EL (cell line): ENCODE measurements at regions not wholly inside any gene's neighbourhood (a gene's known extent, or its start where the extent isn't known, plus 50 kb on each side); places are given as distances from the start of the nearest gene placed in this dataset.

Source experiments
- DNase-seq: peaks from one replicate; pipeline ENCODE4 v3.0.0-alpha.2; 2016

- no peak for DNase-seq
Measured at GRCh38 chr12:19963972-19964371, 404.4 kb upstream of the PDE3A start.

- DNase-seq = peak; percentile 51
Measured at GRCh38 chr12:19964549-19964948, 403.8 kb upstream of the PDE3A start.

- DNase-seq = no peak
Measured at GRCh38 chr12:19965196-19966038, 402.9 kb upstream of the PDE3A start.

GRCh38 chr12:19967001-19967400 lies 401.3 kb upstream of the PDE3A start:
- no peak for DNase-seq

GRCh38 chr12:19967431-19967830 lies 400.9 kb upstream of the PDE3A start:
- DNase-seq = peak; percentile 93

- peak; percentile 92 for DNase-seq
Measured at GRCh38 chr12:19970116-19970515, 398.2 kb upstream of the PDE3A start.

GRCh38 chr12:19970821-19971220 lies 397.5 kb upstream of the PDE3A start:
- DNase-seq = no peak

GRCh38 chr12:19971361-19972280 lies 396.7 kb upstream of the PDE3A start:
- no peak for DNase-seq

GRCh38 chr12:19972325-19973288 lies 395.7 kb upstream of the PDE3A start:
- no peak for DNase-seq

- peak; percentile 95 for DNase-seq
Measured at GRCh38 chr12:19978193-19978592, 390.1 kb upstream of the PDE3A start.

- DNase-seq = no peak
Measured at GRCh38 chr12:19979584-19979983, 388.8 kb upstream of the PDE3A start.

GRCh38 chr12:19981944-19982343 lies 386.4 kb upstream of the PDE3A start:
- DNase-seq = no peak

GRCh38 chr12:19988001-19988400 lies 380.3 kb upstream of the PDE3A start:
- no peak for DNase-seq

GRCh38 chr12:19988459-19988873 lies 379.9 kb upstream of the PDE3A start:
- no peak for DNase-seq

- DNase-seq = no peak
Measured at GRCh38 chr12:19988948-19989347, 379.4 kb upstream of the PDE3A start.

GRCh38 chr12:19991146-19991545 lies 377.2 kb upstream of the PDE3A start:
- DNase-seq = no peak

- no peak for DNase-seq
Measured at GRCh38 chr12:19992311-19992710, 376.0 kb upstream of the PDE3A start.

- no peak for DNase-seq
Measured at GRCh38 chr12:19994968-19995367, 373.4 kb upstream of the PDE3A start.

GRCh38 chr12:19997656-19998400 lies 370.5 kb upstream of the PDE3A start:
- DNase-seq = peak; percentile 8

- DNase-seq = no peak
Measured at GRCh38 chr12:19998411-19998810, 369.9 kb upstream of the PDE3A start.

- DNase-seq = no peak
Measured at GRCh38 chr12:19998961-19999804, 369.2 kb upstream of the PDE3A start.
